ENCODE measurements at regions not wholly inside any gene's neighbourhood (a gene's known extent, or its start where the extent isn't known, plus 50 kb on each side); places are given as distances from the start of the nearest gene placed in this dataset.

DNA sequence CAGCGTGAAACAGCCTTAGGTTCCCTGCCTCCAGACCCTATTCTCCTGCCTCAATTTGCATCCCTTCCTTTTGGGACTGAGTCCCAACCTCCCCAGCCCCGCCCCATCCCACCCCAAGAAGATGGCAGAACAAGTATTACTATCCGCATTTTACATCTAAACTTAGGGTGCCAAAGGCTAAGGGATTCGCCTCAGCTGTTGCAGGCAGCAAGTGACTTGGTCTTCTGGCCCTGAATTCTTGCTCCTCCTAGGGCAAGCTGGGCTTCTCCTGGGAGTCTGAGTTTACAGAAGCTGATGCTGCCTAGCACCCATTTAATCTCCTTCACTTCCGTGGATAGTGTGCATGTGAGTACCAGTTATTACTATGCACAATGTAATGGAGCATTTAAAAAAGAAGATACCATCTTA is 161.3 kb upstream of the NR5A2 start:
- Histone ChIP-seq H4K20me1 (ENCODE audit: insufficient read depth, low read length) (no peaks in the 10 kb centered on the region), H3K4me1 (ENCODE audit: insufficient read depth, low read length) (0 out of 2 replicates have a peak, but pooled peaks cover 12% of the 10 kb centered on the region), H3K4me2 (ENCODE audit: low read depth, low read length) (peak overlapping the region; percentile 74), H3K4me3 (replicated peaks in 1 of 3; ENCODE audit: insufficient read depth in 1 of 3, low read depth in 2 of 3, low read length in 3 of 3) (peak overlapping the region in 1 of 3 experiments; percentile 28; a peak in 2 of 6 replicates), H3K79me2 (ENCODE audit: insufficient read depth, low read length) (no peaks in the 10 kb centered on the region), H3K9me3 (ENCODE audit: low read length) (no peaks in the 10 kb centered on the region), H3K36me3 (replicated peaks in 1 of 2; ENCODE audit: control insufficient read depth in 1 of 2, insufficient read depth in 2 of 2, low read length in 2 of 2) (no peaks in the 10 kb centered on the region), H3K9ac (ENCODE audit: insufficient read depth, low read depth, low read length) (no peak overlapping the region), H3K27ac (ENCODE audit: extremely low read length, insufficient read depth, low read length) (no peak overlapping the region), H2AFZ (ENCODE audit: low read length) (no peak overlapping the region), H3K27me3 (ENCODE audit: control insufficient read depth in 1 of 2, insufficient read depth in 2 of 2, low read length in 2 of 2) (no peaks in the 10 kb centered on the region; a peak in 1 of 5 replicates)
- in situ Hi-C loops (cut with HindIII; ENCODE audit: extremely low pct_ligation_motif_present, low pct_unique_long_range_greater_than_20kb) (no loop called here), intact Hi-C loops (cut with micrococcal nuclease; ENCODE audit: unreplicated experiment) (no loop called here)
- DNase-seq (ENCODE audit: low spot score) (no peak), ATAC-seq (peak; percentile 35; the same call in 2 of the 3 replicates), FAIRE-seq (no peak)
- ChIA-PET POLR2A (no interaction called here), CTCF (ENCODE audit: low intra/inter-chr PET ratio, low total read pairs) (no interaction called here)
- no TSS peak for BruUV-seq (replicated peaks)
- 14% methylated on average over 5 of the region's 5 CpGs for WGBS (ENCODE audit: low lambda C conversion rate)
- TF ChIP-seq, protein P1, sequence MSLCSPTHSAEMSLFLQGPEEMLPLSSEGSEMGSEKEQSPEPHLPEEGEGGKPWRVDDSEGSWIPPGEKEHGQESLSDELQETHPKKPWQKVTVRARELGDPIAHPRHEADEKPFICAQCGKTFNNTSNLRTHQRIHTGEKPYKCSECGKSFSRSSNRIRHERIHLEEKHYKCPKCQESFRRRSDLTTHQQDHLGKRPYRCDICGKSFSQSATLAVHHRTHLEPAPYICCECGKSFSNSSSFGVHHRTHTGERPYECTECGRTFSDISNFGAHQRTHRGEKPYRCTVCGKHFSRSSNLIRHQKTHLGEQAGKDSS (CRISPR knock-in tag; IDR thresholded peaks at IDR 0.05; ENCODE audit: borderline replicate concordance, low read depth), result no peak
- no peak for TF ChIP-seq KAT7 (CRISPR knock-in tag; IDR thresholded peaks at IDR 0.05; ENCODE audit: borderline replicate concordance)
- TF ChIP-seq PAX8 (CRISPR knock-in tag; IDR thresholded peaks at IDR 0.05; ENCODE audit: borderline replicate concordance), result no peak
- no peak for TF ChIP-seq SETDB1 (CRISPR knock-in tag; IDR thresholded peaks at IDR 0.05; ENCODE audit: borderline replicate concordance)
- no peak for TF ChIP-seq ZFP36L1 (CRISPR knock-in tag; IDR thresholded peaks at IDR 0.05)
- TF ChIP-seq ZNF430 (CRISPR knock-in tag; IDR thresholded peaks at IDR 0.05), result no peak
- no peak for TF ChIP-seq ZNF572 (CRISPR knock-in tag; IDR thresholded peaks at IDR 0.05)
- no peak for TF ChIP-seq ZNF670 (CRISPR knock-in tag; IDR thresholded peaks at IDR 0.05; ENCODE audit: borderline replicate concordance)
- TF ChIP-seq ZNF569 (CRISPR knock-in tag; IDR thresholded peaks at IDR 0.05; ENCODE audit: borderline replicate concordance), result no peak
- TF ChIP-seq, protein P2, sequence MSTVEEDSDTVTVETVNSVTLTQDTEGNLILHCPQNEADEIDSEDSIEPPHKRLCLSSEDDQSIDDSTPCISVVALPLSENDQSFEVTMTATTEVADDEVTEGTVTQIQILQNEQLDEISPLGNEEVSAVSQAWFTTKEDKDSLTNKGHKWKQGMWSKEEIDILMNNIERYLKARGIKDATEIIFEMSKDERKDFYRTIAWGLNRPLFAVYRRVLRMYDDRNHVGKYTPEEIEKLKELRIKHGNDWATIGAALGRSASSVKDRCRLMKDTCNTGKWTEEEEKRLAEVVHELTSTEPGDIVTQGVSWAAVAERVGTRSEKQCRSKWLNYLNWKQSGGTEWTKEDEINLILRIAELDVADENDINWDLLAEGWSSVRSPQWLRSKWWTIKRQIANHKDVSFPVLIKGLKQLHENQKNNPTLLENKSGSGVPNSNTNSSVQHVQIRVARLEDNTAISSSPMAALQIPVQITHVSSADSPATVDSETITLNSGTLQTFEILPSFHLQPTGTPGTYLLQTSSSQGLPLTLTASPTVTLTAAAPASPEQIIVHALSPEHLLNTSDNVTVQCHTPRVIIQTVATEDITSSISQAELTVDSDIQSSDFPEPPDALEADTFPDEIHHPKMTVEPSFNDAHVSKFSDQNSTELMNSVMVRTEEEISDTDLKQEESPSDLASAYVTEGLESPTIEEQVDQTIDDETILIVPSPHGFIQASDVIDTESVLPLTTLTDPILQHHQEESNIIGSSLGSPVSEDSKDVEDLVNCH (CRISPR knock-in tag; IDR thresholded peaks at IDR 0.05), result no peak
- TF ChIP-seq ZFP41 (CRISPR knock-in tag; IDR thresholded peaks at IDR 0.05; ENCODE audit: borderline replicate concordance), result no peak
- no peak for TF ChIP-seq ZNF343 (CRISPR knock-in tag; IDR thresholded peaks at IDR 0.05)
- no peak for TF ChIP-seq LCORL (IDR thresholded peaks at IDR 0.05)
- TF ChIP-seq LCORL (CRISPR knock-in tag; IDR thresholded peaks at IDR 0.05), result no peak
- TF ChIP-seq, protein P3, sequence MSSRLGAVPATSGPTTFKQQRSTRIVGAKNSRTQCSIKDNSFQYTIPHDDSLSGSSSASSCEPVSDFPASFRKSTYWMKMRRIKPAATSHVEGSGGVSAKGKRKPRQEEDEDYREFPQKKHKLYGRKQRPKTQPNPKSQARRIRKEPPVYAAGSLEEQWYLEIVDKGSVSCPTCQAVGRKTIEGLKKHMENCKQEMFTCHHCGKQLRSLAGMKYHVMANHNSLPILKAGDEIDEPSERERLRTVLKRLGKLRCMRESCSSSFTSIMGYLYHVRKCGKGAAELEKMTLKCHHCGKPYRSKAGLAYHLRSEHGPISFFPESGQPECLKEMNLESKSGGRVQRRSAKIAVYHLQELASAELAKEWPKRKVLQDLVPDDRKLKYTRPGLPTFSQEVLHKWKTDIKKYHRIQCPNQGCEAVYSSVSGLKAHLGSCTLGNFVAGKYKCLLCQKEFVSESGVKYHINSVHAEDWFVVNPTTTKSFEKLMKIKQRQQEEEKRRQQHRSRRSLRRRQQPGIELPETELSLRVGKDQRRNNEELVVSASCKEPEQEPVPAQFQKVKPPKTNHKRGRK (CRISPR knock-in tag; IDR thresholded peaks at IDR 0.05), result no peak
- TF ChIP-seq, protein P4, sequence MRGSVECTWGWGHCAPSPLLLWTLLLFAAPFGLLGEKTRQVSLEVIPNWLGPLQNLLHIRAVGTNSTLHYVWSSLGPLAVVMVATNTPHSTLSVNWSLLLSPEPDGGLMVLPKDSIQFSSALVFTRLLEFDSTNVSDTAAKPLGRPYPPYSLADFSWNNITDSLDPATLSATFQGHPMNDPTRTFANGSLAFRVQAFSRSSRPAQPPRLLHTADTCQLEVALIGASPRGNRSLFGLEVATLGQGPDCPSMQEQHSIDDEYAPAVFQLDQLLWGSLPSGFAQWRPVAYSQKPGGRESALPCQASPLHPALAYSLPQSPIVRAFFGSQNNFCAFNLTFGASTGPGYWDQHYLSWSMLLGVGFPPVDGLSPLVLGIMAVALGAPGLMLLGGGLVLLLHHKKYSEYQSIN (CRISPR knock-in tag; IDR thresholded peaks at IDR 0.05; ENCODE audit: borderline replicate concordance), result no peak
- TF ChIP-seq ZNF678 (CRISPR knock-in tag; IDR thresholded peaks at IDR 0.05), result no peak
- TF ChIP-seq PHF5A (CRISPR knock-in tag; IDR thresholded peaks at IDR 0.05; ENCODE audit: low read depth, unreplicated experiment), result no peak
